Frontal cortex (tissue), 3 donors: ENCODE measurements at regions not wholly inside any gene's neighbourhood (a gene's known extent, or its start where the extent isn't known, plus 50 kb on each side); places are given as distances from the start of the nearest gene placed in this dataset.
"Not testable (repeated sequence)": the region's sequence is repeated elsewhere in the genome, so short reads cannot be mapped to it uniquely, and the experiment has no call there.

Experiments used
- DNase-seq, 2 donors: peaks; one replicate each; pipeline ENCODE4 v3.0.0; 2012; ENCODE audit warnings: low spot score in 2 of 2
- FAIRE-seq: peaks from 2 replicates; lab custom pipeline; 2012; peaks lifted over from hg19 to GRCh38; lab: Jason Lieb, UNC
- donor health status: control.
- donor health status: control.
- donor health status: control.

DNA sequence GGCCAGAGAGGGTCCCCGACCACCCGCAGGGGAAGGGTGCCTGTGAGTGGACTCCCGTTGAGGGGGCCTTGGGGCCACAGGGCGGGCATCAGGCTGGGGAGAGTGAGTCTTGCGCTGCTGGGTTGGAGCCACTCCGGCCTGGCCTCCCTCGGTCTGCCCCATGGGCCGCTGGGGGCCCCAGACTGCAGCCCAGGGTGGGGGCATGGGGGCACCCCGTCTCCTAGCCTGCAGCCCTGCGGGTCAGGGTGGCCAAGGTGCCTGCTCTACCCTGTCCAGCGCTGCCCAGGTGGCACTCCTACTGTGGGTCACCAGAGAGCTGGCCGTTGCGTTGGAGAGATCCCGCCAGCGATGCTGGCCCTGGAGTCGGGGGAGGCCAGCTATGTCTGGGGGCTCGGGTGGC lies 186.8 kb downstream of the TMEM121 start:
- FAIRE-seq, DNase-seq: not testable (repeated sequence)

GRCh38 chr14:105713836-105714235 lies 187.5 kb downstream of the TMEM121 start:
- not testable (repeated sequence) for FAIRE-seq, DNase-seq

DNA sequence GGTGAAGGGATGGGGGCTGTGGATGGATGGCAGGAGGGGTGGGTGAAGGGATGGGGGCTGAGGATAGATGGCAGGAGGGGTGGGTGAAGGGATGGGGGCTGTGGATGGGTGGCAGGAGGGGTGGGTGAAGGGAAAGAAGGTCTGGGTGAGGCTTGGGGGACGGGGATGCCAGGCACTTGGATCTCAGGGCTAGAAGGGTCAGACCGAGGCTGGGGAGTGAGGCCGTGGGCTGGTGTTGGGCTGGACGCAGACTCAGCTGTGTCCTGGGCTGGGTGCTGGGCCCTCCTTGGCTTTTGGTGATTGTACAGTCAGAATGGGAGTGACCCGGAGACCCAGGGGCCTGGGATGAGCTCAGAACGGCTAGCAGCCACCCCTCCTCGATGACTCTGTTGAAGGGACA lies 192.4 kb downstream of the TMEM121 start:
- not testable (repeated sequence) for DNase-seq, FAIRE-seq

DNA sequence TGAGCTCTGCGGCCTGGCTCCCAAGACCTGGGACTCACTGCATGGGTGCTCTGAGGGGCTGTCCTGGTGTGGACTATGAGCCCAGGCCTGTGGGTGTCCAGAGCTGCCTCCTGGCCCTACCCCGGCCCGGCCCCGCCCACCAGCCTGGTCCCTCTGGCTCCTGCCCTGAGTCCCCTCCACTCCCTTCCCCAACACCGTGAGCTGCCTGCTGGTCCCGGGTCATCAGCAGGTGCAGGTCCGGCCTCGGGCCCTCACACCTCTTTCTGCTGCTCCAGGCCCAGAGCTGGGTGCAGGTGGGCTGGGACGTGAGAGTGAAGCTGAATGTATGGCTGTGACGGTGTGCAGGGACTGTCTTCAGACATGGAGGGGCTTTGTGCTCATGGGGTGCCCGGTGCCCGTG lies 193.7 kb downstream of the TMEM121 start:
- not testable (repeated sequence) for FAIRE-seq

GRCh38 chr14:105720852-105721601 lies 194.6 kb downstream of the TMEM121 start:
- FAIRE-seq, DNase-seq: not testable (repeated sequence)

More for the DNA sequence above, 193.7 kb downstream of the TMEM121 start:
- not testable (repeated sequence) for DNase-seq

- not testable (repeated sequence) for FAIRE-seq, DNase-seq
These were observed 195.2 kb downstream of the TMEM121 start for GRCh38 chr14:105721602-105721970.

DNA sequence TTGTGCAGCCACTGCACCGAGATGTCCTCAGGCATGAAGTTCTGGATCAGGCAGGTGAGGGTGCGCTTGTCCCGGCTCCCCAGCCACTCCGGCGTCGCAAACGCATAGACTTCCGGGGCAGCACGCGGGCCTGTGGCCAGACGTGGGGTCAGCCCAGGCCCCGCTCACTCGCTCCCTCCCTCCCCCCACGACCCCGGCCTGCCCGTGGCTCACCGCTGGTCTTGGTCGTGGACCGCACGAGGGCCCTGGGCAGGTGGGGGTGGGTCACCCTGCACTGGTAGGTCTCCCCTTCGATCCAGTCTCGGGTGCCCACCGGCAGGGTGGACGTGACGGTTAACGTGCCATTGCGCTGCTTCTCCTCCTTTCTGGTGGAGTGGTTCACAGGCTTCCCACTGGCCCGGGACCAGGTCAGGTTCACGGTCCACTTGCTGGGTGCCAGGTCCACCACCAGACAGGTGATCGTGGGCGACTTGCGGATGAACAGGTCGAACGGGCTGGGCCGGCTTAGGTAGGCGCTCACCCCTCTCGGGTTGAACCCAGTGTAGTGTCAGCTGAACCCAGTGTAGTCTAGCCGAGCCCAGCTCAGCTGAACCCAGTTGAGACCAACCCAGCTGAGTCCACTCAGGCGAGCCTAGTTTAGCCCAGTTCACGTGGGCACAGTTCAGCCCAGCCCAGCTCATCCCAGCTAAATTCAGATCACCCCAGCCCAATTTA lies 195.8 kb downstream of the TMEM121 start:
- DNase-seq, FAIRE-seq: not testable (repeated sequence)

DNA sequence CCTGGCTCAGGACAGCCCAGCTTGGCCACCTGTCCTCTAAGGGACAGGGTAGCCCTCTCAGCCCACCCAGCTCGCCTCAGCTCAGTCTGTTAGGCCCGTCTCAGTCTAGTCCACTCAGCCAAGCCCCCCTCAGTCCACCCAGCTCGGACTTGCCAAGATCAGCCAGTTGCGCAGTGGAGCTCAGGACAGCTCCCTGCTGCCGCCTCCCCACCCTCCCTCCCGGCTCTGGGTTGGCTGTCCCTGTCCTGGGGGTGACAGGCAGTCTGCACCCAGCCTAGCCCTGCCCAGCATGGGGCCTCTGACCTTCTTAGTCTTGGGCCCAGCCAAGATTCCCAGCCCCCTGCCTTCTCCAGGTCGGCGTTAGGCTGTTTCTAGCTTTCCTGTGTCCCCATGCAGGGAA lies 196.9 kb downstream of the TMEM121 start:
- FAIRE-seq, DNase-seq: not testable (repeated sequence)

- FAIRE-seq, DNase-seq: not testable (repeated sequence)
These were observed 197.4 kb downstream of the TMEM121 start for GRCh38 chr14:105723776-105724175.

GRCh38 chr14:105729825-105730368 lies 203.5 kb downstream of the TMEM121 start:
- not testable (repeated sequence) for FAIRE-seq, DNase-seq

DNA sequence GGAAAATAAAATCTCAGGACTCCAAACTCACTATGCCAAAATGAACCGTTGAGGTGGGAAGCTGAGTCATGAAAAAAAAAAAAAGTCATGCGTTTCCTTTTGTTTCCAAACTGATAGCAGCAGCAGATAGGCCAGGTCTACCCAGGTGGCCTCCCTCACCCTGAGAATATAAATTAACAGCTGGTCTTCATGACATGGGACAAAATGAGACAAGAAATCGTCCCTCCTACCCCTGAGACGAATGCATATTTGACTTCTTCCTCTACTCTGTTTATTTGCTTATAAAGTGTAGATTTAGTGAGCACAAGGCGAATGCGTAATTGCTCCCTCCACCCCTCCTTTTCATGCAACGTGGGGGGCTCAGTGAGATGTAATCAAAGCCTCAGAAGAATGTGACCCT lies 204.3 kb downstream of the TMEM121 start:
- DNase-seq, FAIRE-seq: not testable (repeated sequence)

- DNase-seq, FAIRE-seq: not testable (repeated sequence)
These were observed 205.0 kb downstream of the TMEM121 start for GRCh38 chr14:105731221-105731985.

DNA sequence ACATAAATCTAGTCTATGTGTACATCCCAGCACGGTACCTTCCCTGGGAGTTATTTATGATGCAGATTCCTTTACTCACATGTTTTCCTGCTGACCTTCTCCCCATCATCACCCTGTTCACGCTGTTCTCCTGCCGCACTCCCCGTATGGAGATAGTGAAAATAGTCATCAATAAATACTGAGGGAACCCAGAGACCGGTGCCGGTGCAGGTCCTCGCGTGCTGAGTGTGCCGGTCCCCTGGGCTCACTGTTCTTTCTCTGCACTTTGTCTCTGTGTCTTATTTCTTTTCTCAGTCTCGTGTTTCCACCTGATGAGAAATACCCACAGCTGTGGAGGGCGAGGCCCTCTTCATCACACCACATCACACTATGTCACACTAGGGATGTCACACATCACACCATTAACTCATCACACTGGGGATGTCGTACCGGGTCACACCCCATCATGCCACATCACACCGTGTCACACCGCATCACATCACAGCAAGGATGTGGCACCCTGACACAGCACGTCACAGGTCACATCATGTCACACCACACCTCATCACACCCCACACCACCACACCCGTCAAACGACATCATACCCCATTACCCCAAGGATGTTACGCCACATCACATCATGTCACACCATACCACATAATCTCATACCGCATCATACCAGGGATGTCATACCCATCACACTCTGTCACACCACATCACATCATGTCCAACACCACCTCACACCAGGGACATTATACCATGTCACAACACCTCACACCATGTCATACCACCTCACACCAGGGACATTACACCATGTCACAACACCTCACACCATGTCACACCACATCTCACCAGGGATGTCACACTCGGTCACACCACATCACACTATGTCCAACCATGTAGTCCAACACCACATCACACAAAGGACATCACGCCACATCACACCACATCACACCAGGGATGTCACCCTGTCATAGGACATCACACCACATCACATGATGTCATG lies 207.0 kb downstream of the TMEM121 start:
- FAIRE-seq (no peak), DNase-seq (no peak)

GRCh38 chr14:105734241-105734640 lies 207.9 kb downstream of the TMEM121 start:
- FAIRE-seq, DNase-seq: not testable (repeated sequence)

GRCh38 chr14:105736331-105736730 lies 209.9 kb downstream of the TMEM121 start:
- FAIRE-seq, DNase-seq: not testable (repeated sequence)

GRCh38 chr14:105737504-105738246 lies 211.3 kb downstream of the TMEM121 start:
- FAIRE-seq, result no peak
- DNase-seq, result no peak

DNA sequence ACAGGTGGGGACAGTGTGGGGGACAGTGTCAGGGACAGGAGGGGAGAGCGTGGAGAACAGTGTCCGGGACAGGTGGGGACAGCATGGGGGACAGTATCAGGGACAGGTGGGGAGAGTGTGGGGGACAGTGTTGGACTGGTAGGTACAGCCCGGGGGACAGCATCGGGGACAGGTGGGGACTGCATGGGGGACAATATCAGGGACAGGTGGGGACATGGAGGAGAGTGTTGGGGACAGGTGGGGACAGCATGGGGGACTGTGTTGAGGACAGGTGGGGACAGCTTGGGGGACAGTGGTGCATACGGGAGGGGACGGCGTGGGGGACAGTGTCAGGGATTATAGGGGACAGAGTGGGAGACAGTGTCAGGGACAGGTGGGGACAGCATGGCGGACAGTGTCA lies 212.3 kb downstream of the TMEM121 start:
- DNase-seq (no peak), FAIRE-seq (no peak)
